ENCODE measurements at regions not wholly inside any gene's neighbourhood (a gene's known extent, or its start where the extent isn't known, plus 50 kb on each side); places are given as distances from the start of the nearest gene placed in this dataset.

- ChIA-PET CTCF (no interaction called here), POLR2A (no interaction called here)
- no peaks in the 10 kb centered on the region for H4K20me1 ChIP-seq (ENCODE audit: control insufficient read depth, insufficient read depth, low read length, poor library complexity, severe bottlenecking)
- H3K4me3 ChIP-seq (ENCODE audit: control extremely low read depth in 1 of 5, extremely low read depth in 1 of 5, insufficient read depth in 1 of 5, low read depth in 2 of 5, low read length in 4 of 5), result no peak overlapping the region
- H2AFZ ChIP-seq (ENCODE audit: insufficient read depth, low read depth, low read length, poor library complexity, severe bottlenecking), result no peak overlapping the region
- no peak for ATAC-seq (ENCODE audit: low read depth)
- no peak overlapping the region for H3K4me2 ChIP-seq (replicated peaks; ENCODE audit: low read depth, low read length, poor library complexity, severe bottlenecking)
- TF ChIP-seq EZH2 (IDR thresholded peaks at IDR 0.05; ENCODE audit: borderline replicate concordance, insufficient read depth, low read depth, low read length, poor library complexity, severe bottlenecking) (no peak), CTCF (IDR thresholded peaks at IDR 0.05) (no peak)
- Mint-ChIP-seq H3K27me3 (no peaks in the 10 kb centered on the region), H3K4me1 (no peaks in the 10 kb centered on the region), H3K27ac (no peak overlapping the region), H3K9me3 (ENCODE audit: insufficient read depth) (peaks cover 2% of the 10 kb centered on the region), H3K4me3 (no peak overlapping the region)
- DNase-seq, result no peak
- intact Hi-C loops (cut with micrococcal nuclease), result no loop called here
- H3K9ac ChIP-seq (ENCODE audit: low read length), result no peak overlapping the region
- no peaks in the 10 kb centered on the region for H3K27me3 ChIP-seq (replicated peaks in 1 of 4; ENCODE audit: control extremely low read depth in 1 of 4, control insufficient read depth in 3 of 4, insufficient read depth in 4 of 4, low read length in 3 of 4)
- peaks cover 0 to 3% (median 0%) of the 10 kb centered on the region in 3 donors for H3K9me3 ChIP-seq (ENCODE audit: control extremely low read depth in 1 of 3, control insufficient read depth in 2 of 3, insufficient read depth in 1 of 3, low read length in 2 of 3)
- no peak overlapping the region for H3K27ac ChIP-seq (ENCODE audit: low read length in 2 of 2)
- H3K4me1 ChIP-seq (ENCODE audit: control insufficient read depth in 2 of 2, insufficient read depth in 2 of 2, low read length in 2 of 2), result no peaks in the 10 kb centered on the region
- WGBS (ENCODE audit: insufficient coverage), result no CpG with 5 or more reads among the region's 2 CpGs
- no peaks in the 10 kb centered on the region for H3K79me2 ChIP-seq (ENCODE audit: control insufficient read depth, insufficient read depth, low read length)
- no peaks in the 10 kb centered on the region for H3K36me3 ChIP-seq (replicated peaks in 1 of 2; ENCODE audit: control extremely low read depth in 1 of 2, control insufficient read depth in 1 of 2, extremely low read depth in 1 of 2, insufficient read depth in 2 of 2, low read length in 1 of 2)
These were observed 1002.6 kb downstream of the TMTC2 start for GRCh38 chr12:83689333-83689732.

GRCh38 chr12:83676781-83677295 lies 990.1 kb downstream of the TMTC2 start:
- POLR2A ChIA-PET, result no interaction called here
- Histone ChIP-seq H3K9ac (ENCODE audit: low read length) (no peak overlapping the region), H3K4me2 (replicated peaks; ENCODE audit: low read depth, low read length, poor library complexity, severe bottlenecking) (no peak overlapping the region), H3K9me3 (ENCODE audit: control extremely low read depth in 1 of 3, control insufficient read depth in 2 of 3, insufficient read depth in 1 of 3, low read length in 2 of 3) (peaks cover 0 to 7% (median 0%) of the 10 kb centered on the region in 3 donors), H3K79me2 (ENCODE audit: control insufficient read depth, insufficient read depth, low read length) (no peaks in the 10 kb centered on the region), H3K27ac (ENCODE audit: low read length in 2 of 2) (no peak overlapping the region), H3K27me3 (replicated peaks in 1 of 4; ENCODE audit: control extremely low read depth in 1 of 4, control insufficient read depth in 3 of 4, insufficient read depth in 4 of 4, low read length in 3 of 4) (no peaks in the 10 kb centered on the region), H3K4me3 (ENCODE audit: control extremely low read depth in 1 of 5, extremely low read depth in 1 of 5, insufficient read depth in 1 of 5, low read depth in 2 of 5, low read length in 4 of 5) (no peak overlapping the region), H3K4me1 (ENCODE audit: control insufficient read depth in 2 of 2, insufficient read depth in 2 of 2, low read length in 2 of 2) (no peaks in the 10 kb centered on the region), H3K36me3 (replicated peaks in 1 of 2; ENCODE audit: control extremely low read depth in 1 of 2, control insufficient read depth in 1 of 2, extremely low read depth in 1 of 2, insufficient read depth in 2 of 2, low read length in 1 of 2) (no peaks in the 10 kb centered on the region), H2AFZ (ENCODE audit: insufficient read depth, low read depth, low read length, poor library complexity, severe bottlenecking) (no peak overlapping the region), H4K20me1 (ENCODE audit: control insufficient read depth, insufficient read depth, low read length, poor library complexity, severe bottlenecking) (no peaks in the 10 kb centered on the region)
- ATAC-seq (ENCODE audit: low read depth), result no peak
- no peak overlapping the region for H3K4me3 Mint-ChIP-seq
- H3K27me3 Mint-ChIP-seq, result no peaks in the 10 kb centered on the region
- H3K9me3 Mint-ChIP-seq (ENCODE audit: insufficient read depth), result no peaks in the 10 kb centered on the region
- H3K27ac Mint-ChIP-seq, result no peak overlapping the region
- intact Hi-C loops (cut with micrococcal nuclease), result no loop called here
- no peak for DNase-seq
- no peaks in the 10 kb centered on the region for H3K4me1 Mint-ChIP-seq
- no peak for TF ChIP-seq CTCF (IDR thresholded peaks at IDR 0.05)
- no peak for TF ChIP-seq EZH2 (IDR thresholded peaks at IDR 0.05; ENCODE audit: borderline replicate concordance, insufficient read depth, low read depth, low read length, poor library complexity, severe bottlenecking)
- no CpG with 5 or more reads among the region's 5 CpGs for WGBS (ENCODE audit: insufficient coverage)
- CTCF ChIA-PET, result no interaction called here

Data from B cell (primary cell).